HepG2 (cell line): ENCODE measurements at regions not wholly inside any gene's neighbourhood (a gene's known extent, or its start where the extent isn't known, plus 50 kb on each side); places are given as distances from the start of the nearest gene placed in this dataset.

Experiments
- ATAC-seq: fragments of 200-7000 bp; cut with Tn5 transposase; 3 replicates; pipeline ENCODE4 v1.9.1; 2020; ENCODE audit warnings: mild to moderate bottlenecking, moderate library complexity
- BruUV-seq: library from RNA; stranded (reverse); fragments of 400-500 nt; replicated peaks from 2 replicates; lab custom pipeline; 2021; lab: Mats Ljungman, UMichigan
- CTCF ChIA-PET: fragments of 300-600 bp; formaldehyde crosslinking; extraction: SDS; loops from one replicate; lab custom pipeline; 2021; ENCODE audit warnings: low total read pairs, inconsistent platforms, low intra/inter-chr PET ratio; lab: Yijun Ruan, JAX
- POLR2A ChIA-PET: fragments of 350-600 bp; sonication (Branson Sonifier 250); formaldehyde crosslinking; loops from one replicate; lab custom pipeline; 2020; ENCODE audit warnings: antibody characterized with exemption, inconsistent platforms; lab: Yijun Ruan, JAX
- DNase-seq: peaks from one replicate; pipeline ENCODE4 v3.0.0-alpha.2; 2015; ENCODE audit warnings: low spot score
- FAIRE-seq: peaks from 3 replicates; lab custom pipeline; 2011; peaks lifted over from hg19 to GRCh38; lab: Jason Lieb, UNC
- H2AFZ ChIP-seq: one replicate; pipeline ENCODE4 v1.6.1; 2011; ENCODE audit warnings: low read length, inconsistent platforms
- H3K27ac ChIP-seq: fragments of 300-600 bp; 3 replicates; pipeline ENCODE4 v1.8.0; 2011; ENCODE audit warnings: mixed run types, mild to moderate bottlenecking, mixed read lengths, low read length, inconsistent platforms; ENCODE audit not compliant: insufficient read depth; ENCODE audit errors: extremely low read length
- H3K27me3 ChIP-seq, 2 experiments: fragments of 200-600 bp in 1 of 2; 2 replicates in 1 of 2; 3 replicates in 1 of 2; pipeline versions ENCODE4 v1.6.0 to v1.8.0; 2011; ENCODE audit warnings: low read length in 2 of 2, mild to moderate bottlenecking in 2 of 2, moderate library complexity in 2 of 2, inconsistent platforms in 1 of 2; ENCODE audit not compliant: insufficient read depth in 2 of 2, control insufficient read depth in 1 of 2
- H3K36me3 ChIP-seq, 2 experiments: fragments of 200-600 bp in 1 of 2; replicated peaks in 1 of 2; 2 replicates in 1 of 2; 3 replicates in 1 of 2; pipeline versions ENCODE4 v1.5.1 to v1.8.0; 2011; ENCODE audit warnings: low read length in 2 of 2, inconsistent platforms in 1 of 2; ENCODE audit not compliant: insufficient read depth in 2 of 2, control insufficient read depth in 1 of 2
- H3K4me1 ChIP-seq: 2 replicates; pipeline ENCODE4 v1.5.1; 2012; ENCODE audit warnings: low read length, inconsistent platforms; ENCODE audit not compliant: insufficient read depth
- H3K4me2 ChIP-seq: 2 replicates; pipeline ENCODE4 v1.6.0; 2011; ENCODE audit warnings: low read depth, low read length, inconsistent platforms
- H3K4me3 ChIP-seq, 3 experiments: fragments of 200-600 bp in 1 of 3; sonication (generic), shearing (Covaris generic) in 1 of 3; replicated peaks in 1 of 3; 2 replicates each; pipeline ENCODE4 v1.5.1; 2011 to 2016; ENCODE audit warnings: low read length in 3 of 3, inconsistent platforms in 2 of 3, low read depth in 2 of 3, mild to moderate bottlenecking in 2 of 3, control low read depth in 1 of 3, mixed read lengths in 1 of 3; ENCODE audit not compliant: insufficient read depth in 1 of 3
- H3K79me2 ChIP-seq: one replicate; pipeline ENCODE4 v1.6.1; 2011; ENCODE audit warnings: low read length, inconsistent platforms; ENCODE audit not compliant: insufficient read depth
- H3K9ac ChIP-seq: 2 replicates; pipeline ENCODE4 v1.6.0; 2011; ENCODE audit warnings: mild to moderate bottlenecking, low read depth, low read length, inconsistent platforms; ENCODE audit not compliant: insufficient read depth
- H3K9me3 ChIP-seq: 2 replicates; pipeline ENCODE4 v1.5.1; 2012; ENCODE audit warnings: mild to moderate bottlenecking, low read length
- H4K20me1 ChIP-seq: 2 replicates; pipeline ENCODE4 v1.6.0; 2011; ENCODE audit warnings: inconsistent platforms, mild to moderate bottlenecking, low read length, moderate library complexity; ENCODE audit not compliant: insufficient read depth
- ATF7-NPFF ChIP-seq: sonication (generic); formaldehyde crosslinking; IDR thresholded peaks from 2 replicates; pipeline ENCODE4 v1.8.1; 2023; ENCODE audit warnings: mild to moderate bottlenecking, low read depth, missing genetic modification reagents, moderate library complexity
- CREBL2 ChIP-seq: sonication (generic); formaldehyde crosslinking; IDR thresholded peaks from 2 replicates; pipeline ENCODE4 v1.8.1; 2023; ENCODE audit warnings: missing genetic modification reagents, mild to moderate bottlenecking, borderline replicate concordance
- EP300 ChIP-seq, 3 experiments: sonication (generic) in 1 of 3; formaldehyde crosslinking in 1 of 3; IDR thresholded peaks; 2 replicates each; pipeline versions ENCODE4 v1.5.1 to v1.6.1; 2011 to 2020; ENCODE audit warnings: low read depth in 2 of 3, low read length in 2 of 3, borderline replicate concordance in 1 of 3, improper control_type of control experiment in 1 of 3, mild to moderate bottlenecking in 1 of 3, missing genetic modification reagents in 1 of 3, moderate library complexity in 1 of 3
- TEAD3 ChIP-seq: optimal IDR thresholded peaks from 2 replicates; pipeline ENCODE3; 2016; ENCODE audit warnings: borderline replicate concordance
- ZBTB46 ChIP-seq: sonication (generic); formaldehyde crosslinking; IDR thresholded peaks from 2 replicates; pipeline ENCODE4 v1.4.0; 2020; ENCODE audit warnings: mild to moderate bottlenecking, missing genetic modification reagents, borderline replicate concordance
- ZEB1 ChIP-seq: IDR thresholded peaks from 2 replicates; pipeline ENCODE4 v1.6.1; 2012; ENCODE audit warnings: mild to moderate bottlenecking, low read depth, inconsistent platforms; ENCODE audit not compliant: insufficient replicate concordance
- ZNF543 ChIP-seq: sonication (generic); formaldehyde crosslinking; IDR thresholded peaks from 2 replicates; pipeline ENCODE4 v1.4.0; 2020; ENCODE audit warnings: mild to moderate bottlenecking, missing genetic modification reagents
- WGBS: methylation state at CpG from one replicate; pipeline ENCODE4 v1.1.6; 2017; ENCODE audit warnings: low lambda C conversion rate; 5-methylcytosine and 5-hydroxymethylcytosine counted together
- in situ Hi-C: cut with HindIII; loops from 2 replicates; pipeline ENCODE4 v1.10.0; 2017; ENCODE audit warnings: low pct_unique_long_range_greater_than_20kb; ENCODE audit not compliant: extremely low pct_ligation_motif_present
- intact Hi-C: fragments of 100-400 bp; cut with micrococcal nuclease; formaldehyde crosslinking; loops from one replicate; pipeline ENCODE4 v1.10.0; 2022; ENCODE audit not compliant: unreplicated experiment
- TF ChIP-seq, protein P1 (sequence below): IDR thresholded peaks from 2 replicates; pipeline ENCODE4 v1.6.1; 2016; ENCODE audit warnings: missing compliant biosample characterization, missing genetic modification reagents, borderline replicate concordance
- TF ChIP-seq, protein P2 (sequence below): sonication (generic); formaldehyde crosslinking; IDR thresholded peaks from 2 replicates; pipeline ENCODE4 v1.5.1; 2020; ENCODE audit warnings: mild to moderate bottlenecking, missing genetic modification reagents, moderate library complexity

DNA sequence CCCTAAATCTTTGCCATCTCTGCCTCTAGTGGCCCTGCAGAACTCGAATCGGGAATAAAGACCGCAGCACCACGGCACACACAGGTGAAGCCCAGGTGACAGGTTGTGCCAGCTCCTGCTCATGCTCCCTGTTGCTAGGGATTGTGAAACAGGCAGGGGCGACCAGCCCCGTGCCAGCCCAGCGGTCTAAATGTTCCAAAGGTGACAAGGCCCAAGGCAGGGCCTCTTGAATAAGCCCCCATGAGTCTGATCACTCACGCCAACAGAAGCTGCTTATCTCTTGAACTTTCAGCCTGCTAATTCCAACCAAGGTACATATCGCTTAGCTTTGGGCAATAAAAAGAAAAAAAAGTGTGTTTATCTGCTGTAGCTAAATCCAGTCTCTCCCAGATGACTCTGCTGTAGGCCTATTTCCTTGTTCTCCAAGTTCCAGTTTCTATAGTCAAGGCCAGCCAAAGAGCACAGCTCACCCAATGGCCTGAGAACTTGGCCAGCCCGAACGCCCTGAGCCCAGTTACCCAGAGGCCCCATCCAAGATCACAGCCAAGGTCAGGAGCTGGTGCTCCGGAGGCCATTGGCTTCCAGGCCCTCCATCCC, 191.1 kb upstream of the GPR12 start:
- H3K4me2 ChIP-seq, result peak overlapping the region; percentile 50
- H4K20me1 ChIP-seq, result no peaks in the 10 kb centered on the region
- no TSS peak for BruUV-seq
- 0% methylated on average over 5 of the region's 12 CpGs for WGBS
- peak overlapping the region; percentile 58 for H3K27ac ChIP-seq
- peaks cover 75% of the 10 kb centered on the region for H3K4me1 ChIP-seq
- H3K27me3 ChIP-seq, result no peaks in the 10 kb centered on the region
- no peak overlapping the region for H2AFZ ChIP-seq
- peak overlapping the region in 1 of 3 experiments; percentile 28; a peak in 1 of 6 replicates for H3K4me3 ChIP-seq
- POLR2A ChIA-PET, result interaction anchor here (0.9 to 1.4 kb wide), 3 partner anchors 14 to 18 kb away, joined by 3 to 4 read pairs (median 3); no protein-coding TSS in a partner anchor
- peak overlapping the region; percentile 13; the same call in 1 of the 2 replicates for H3K9ac ChIP-seq
- in situ Hi-C loops (loop anchor here (25.0 kb wide), 1 partner anchor 1011 kb away; the partner anchor contains the start of gene CDX2), intact Hi-C loops (no loop called here)
- no peaks in the 10 kb centered on the region for H3K9me3 ChIP-seq
- no peaks in the 10 kb centered on the region for H3K79me2 ChIP-seq
- peak; percentile 72 for ATAC-seq
- DNase-seq, result peak; percentile 72
- FAIRE-seq, result peak; percentile 72
- H3K36me3 ChIP-seq, result no peaks in the 10 kb centered on the region
- CTCF ChIA-PET, result no interaction called here
- TF ChIP-seq ZNF543 (CRISPR knock-in tag) (no peak), TEAD3 (CRISPR knock-in tag) (no peak), ZEB1 (peak; percentile 77), ZBTB46 (CRISPR knock-in tag) (no peak), ATF7-NPFF (no peak), EP300 (IDR thresholded peaks at IDR 0.05; ENCODE audit: low read depth in 2 of 2, low read length in 2 of 2) (peak in 1 of 2 experiments; percentile 44; a peak in 2 of 4 replicates), EP300 (CRISPR knock-in tag; IDR thresholded peaks at IDR 0.05; ENCODE audit: borderline replicate concordance) (no peak; the same call in 1 of the 2 replicates), CREBL2 (CRISPR knock-in tag) (no peak)
- TF ChIP-seq, protein P1, sequence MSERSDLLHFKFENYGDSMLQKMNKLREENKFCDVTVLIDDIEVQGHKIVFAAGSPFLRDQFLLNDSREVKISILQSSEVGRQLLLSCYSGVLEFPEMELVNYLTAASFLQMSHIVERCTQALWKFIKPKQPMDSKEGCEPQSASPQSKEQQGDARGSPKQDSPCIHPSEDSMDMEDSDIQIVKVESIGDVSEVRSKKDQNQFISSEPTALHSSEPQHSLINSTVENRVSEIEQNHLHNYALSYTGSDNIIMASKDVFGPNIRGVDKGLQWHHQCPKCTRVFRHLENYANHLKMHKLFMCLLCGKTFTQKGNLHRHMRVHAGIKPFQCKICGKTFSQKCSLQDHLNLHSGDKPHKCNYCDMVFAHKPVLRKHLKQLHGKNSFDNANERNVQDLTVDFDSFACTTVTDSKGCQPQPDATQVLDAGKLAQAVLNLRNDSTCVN (CRISPR knock-in tag), result no peak
- TF ChIP-seq, protein P2, sequence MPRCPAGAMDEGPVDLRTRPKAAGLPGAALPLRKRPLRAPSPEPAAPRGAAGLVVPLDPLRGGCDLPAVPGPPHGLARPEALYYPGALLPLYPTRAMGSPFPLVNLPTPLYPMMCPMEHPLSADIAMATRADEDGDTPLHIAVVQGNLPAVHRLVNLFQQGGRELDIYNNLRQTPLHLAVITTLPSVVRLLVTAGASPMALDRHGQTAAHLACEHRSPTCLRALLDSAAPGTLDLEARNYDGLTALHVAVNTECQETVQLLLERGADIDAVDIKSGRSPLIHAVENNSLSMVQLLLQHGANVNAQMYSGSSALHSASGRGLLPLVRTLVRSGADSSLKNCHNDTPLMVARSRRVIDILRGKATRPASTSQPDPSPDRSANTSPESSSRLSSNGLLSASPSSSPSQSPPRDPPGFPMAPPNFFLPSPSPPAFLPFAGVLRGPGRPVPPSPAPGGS (CRISPR knock-in tag), result 0 out of 2 replicates have a peak, but pooled peaks have one; percentile 22
